NCI-H2029 (cell line): ENCODE measurements at regions not wholly inside any gene's neighbourhood (a gene's known extent, or its start where the extent isn't known, plus 50 kb on each side); places are given as distances from the start of the nearest gene placed in this dataset.

ENCODE experiments used
- DNase-seq: peaks from one replicate; lab custom pipeline; 2025; lab: John Stamatoyannopoulos, UW

- DNase-seq, result no peak
These were observed 88.0 kb upstream of the CELF4 start for GRCh38 chr18:37653618-37654017.

GRCh38 chr18:37649930-37650329 lies 84.3 kb upstream of the CELF4 start:
- no peak for DNase-seq

GRCh38 chr18:37649416-37649815 lies 83.8 kb upstream of the CELF4 start:
- no peak for DNase-seq

GRCh38 chr18:37641573-37641972 lies 76.0 kb upstream of the CELF4 start:
- DNase-seq, result no peak

GRCh38 chr18:37640504-37640903 lies 74.9 kb upstream of the CELF4 start:
- DNase-seq, result no peak

- DNase-seq, result no peak
These were observed 74.2 kb upstream of the CELF4 start for GRCh38 chr18:37639846-37640245.

GRCh38 chr18:37637478-37637850 lies 71.9 kb upstream of the CELF4 start:
- DNase-seq, result no peak

GRCh38 chr18:37636831-37637477 lies 71.4 kb upstream of the CELF4 start:
- DNase-seq, result no peak

- DNase-seq, result no peak
These were observed 68.9 kb upstream of the CELF4 start for GRCh38 chr18:37634516-37634915.

GRCh38 chr18:37631422-37631821 lies 65.8 kb upstream of the CELF4 start:
- DNase-seq, result no peak

GRCh38 chr18:37630334-37630733 lies 64.7 kb upstream of the CELF4 start:
- DNase-seq, result no peak

- DNase-seq, result no peak
These were observed 63.0 kb upstream of the CELF4 start for GRCh38 chr18:37628470-37629220.

GRCh38 chr18:37624318-37624717 lies 58.7 kb upstream of the CELF4 start:
- DNase-seq, result no peak

GRCh38 chr18:37619964-37620363 lies 54.4 kb upstream of the CELF4 start:
- DNase-seq, result no peak

GRCh38 chr18:37617623-37618022 lies 52.0 kb upstream of the CELF4 start:
- no peak for DNase-seq
